Loucy (cell line): ENCODE measurements at regions not wholly inside any gene's neighbourhood (a gene's known extent, or its start where the extent isn't known, plus 50 kb on each side); places are given as distances from the start of the nearest gene placed in this dataset.

Experiments
- H2AFZ ChIP-seq: fragments of 200-600 bp; sonication (generic); 2 replicates; pipeline ENCODE4 v1.6.0; 2016; ENCODE audit warnings: antibody characterized with exemption, mild to moderate bottlenecking, low read length, moderate library complexity
- H3F3A ChIP-seq: fragments of 200-600 bp; 2 replicates; pipeline ENCODE4 v1.6.0; 2016; ENCODE audit warnings: antibody characterized with exemption, low read depth, mild to moderate bottlenecking
- H3K27me3 ChIP-seq: fragments of 200-600 bp; sonication (generic); 2 replicates; pipeline ENCODE4 v1.6.1; 2014; ENCODE audit warnings: low read length, mild to moderate bottlenecking; ENCODE audit not compliant: insufficient read depth, poor library complexity, severe bottlenecking
- H3K36me3 ChIP-seq: fragments of 200-600 bp; sonication (generic); 2 replicates; pipeline ENCODE4 v1.6.1; 2016; ENCODE audit warnings: low read length; ENCODE audit not compliant: insufficient read depth
- H3K4me1 ChIP-seq: fragments of 200-600 bp; sonication (generic); 2 replicates; pipeline ENCODE4 v1.5.1; 2014; ENCODE audit warnings: low read length, mild to moderate bottlenecking; ENCODE audit not compliant: insufficient read depth, poor library complexity, severe bottlenecking
- H3K4me2 ChIP-seq: fragments of 200-600 bp; sonication (generic); 2 replicates; pipeline ENCODE4 v1.6.0; 2014; ENCODE audit warnings: antibody characterized with exemption, low read length, low read depth, mild to moderate bottlenecking; ENCODE audit not compliant: poor library complexity, severe bottlenecking
- H3K4me3 ChIP-seq: fragments of 200-600 bp; sonication (generic); 2 replicates; pipeline ENCODE4 v1.5.1; 2014; ENCODE audit warnings: low read length, mild to moderate bottlenecking, mixed read lengths; ENCODE audit not compliant: poor library complexity, severe bottlenecking
- H3K79me2 ChIP-seq: fragments of 200-600 bp; sonication (generic); 2 replicates; pipeline ENCODE4 v1.6.1; 2014; ENCODE audit warnings: low read length; ENCODE audit not compliant: insufficient read depth
- H3K9ac ChIP-seq: fragments of 200-600 bp; sonication (generic); 2 replicates; pipeline ENCODE4 v1.6.0; 2014; ENCODE audit warnings: mild to moderate bottlenecking, low read depth, low read length, moderate library complexity; ENCODE audit not compliant: poor library complexity, severe bottlenecking
- H3K9me2 ChIP-seq: fragments of 200-600 bp; sonication (generic); replicated peaks from 2 replicates; pipeline ENCODE4 v1.6.1; 2016; ENCODE audit warnings: low read depth, low read length, mixed read lengths
- H3K9me3 ChIP-seq: fragments of 200-600 bp; sonication (generic); 2 replicates; pipeline ENCODE4 v1.6.1; 2014; ENCODE audit warnings: mild to moderate bottlenecking, antibody characterized with exemption, low read length, low read depth; ENCODE audit not compliant: insufficient read depth
- H4K20me1 ChIP-seq: fragments of 200-600 bp; sonication (generic); 2 replicates; pipeline ENCODE4 v1.6.0; 2014; ENCODE audit warnings: antibody characterized with exemption, low read length, mild to moderate bottlenecking; ENCODE audit not compliant: insufficient read depth, poor library complexity, severe bottlenecking
- EZH2phosphoT487 ChIP-seq: fragments of 200-600 bp; IDR thresholded peaks from 2 replicates; pipeline ENCODE4 v1.6.1; 2018; ENCODE audit warnings: antibody characterized with exemption, mild to moderate bottlenecking, moderate library complexity, borderline replicate concordance
- TF ChIP-seq, protein P1 (sequence below): fragments of 200-600 bp; sonication (generic); conservative IDR thresholded peaks from 2 replicates; pipeline ENCODE4 v1.5.1; 2014; ENCODE audit warnings: mild to moderate bottlenecking, antibody characterized with exemption, low read length

DNA sequence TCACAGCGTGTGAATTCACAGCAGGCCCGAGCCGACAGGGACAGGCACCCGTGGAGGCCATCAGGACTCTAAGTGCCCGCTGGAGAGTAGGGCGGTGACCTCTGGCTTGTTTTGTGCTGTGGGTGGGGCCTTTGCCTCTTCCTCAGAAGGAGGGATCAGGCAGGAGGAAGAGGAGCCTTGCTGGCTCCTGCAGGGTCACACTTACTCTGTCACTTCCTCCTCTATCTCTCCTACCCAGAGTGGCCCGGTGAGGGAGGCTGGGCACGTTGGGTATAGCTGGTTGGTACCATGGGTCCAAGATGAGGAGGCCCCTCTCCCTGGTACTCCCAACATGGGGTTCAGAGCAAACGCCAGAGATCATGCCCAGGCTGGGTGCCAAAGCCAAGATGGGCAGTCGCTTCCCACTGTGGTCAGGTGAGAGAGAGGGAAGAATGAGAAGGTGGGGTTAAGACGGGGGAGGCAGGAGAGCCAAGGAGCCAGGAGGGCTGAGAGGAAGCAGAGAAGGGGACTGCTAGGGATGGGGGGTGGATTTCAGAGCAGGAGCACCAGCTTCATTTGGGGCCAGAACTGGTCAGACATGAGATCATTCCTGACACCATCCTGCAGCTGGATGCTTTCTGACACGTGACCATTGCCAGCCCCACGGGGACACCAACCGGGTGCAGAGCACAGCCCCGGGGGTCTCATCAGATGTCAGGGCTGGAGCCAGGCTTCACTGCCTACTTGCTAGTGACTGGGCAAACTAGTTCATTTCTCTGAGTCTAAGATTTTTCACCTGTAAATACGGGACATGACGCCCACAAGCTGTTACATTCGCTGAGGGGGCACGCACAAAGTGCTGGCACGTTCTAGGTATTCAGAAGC is 54.8 kb upstream of the CACUL1 start:
- no peak overlapping the region for H3K4me2 ChIP-seq
- no peak overlapping the region for H2AFZ ChIP-seq
- no peaks in the 10 kb centered on the region for H3F3A ChIP-seq
- no peak overlapping the region for H3K9ac ChIP-seq
- no peak for TF ChIP-seq EZH2phosphoT487
- TF ChIP-seq, protein P1, sequence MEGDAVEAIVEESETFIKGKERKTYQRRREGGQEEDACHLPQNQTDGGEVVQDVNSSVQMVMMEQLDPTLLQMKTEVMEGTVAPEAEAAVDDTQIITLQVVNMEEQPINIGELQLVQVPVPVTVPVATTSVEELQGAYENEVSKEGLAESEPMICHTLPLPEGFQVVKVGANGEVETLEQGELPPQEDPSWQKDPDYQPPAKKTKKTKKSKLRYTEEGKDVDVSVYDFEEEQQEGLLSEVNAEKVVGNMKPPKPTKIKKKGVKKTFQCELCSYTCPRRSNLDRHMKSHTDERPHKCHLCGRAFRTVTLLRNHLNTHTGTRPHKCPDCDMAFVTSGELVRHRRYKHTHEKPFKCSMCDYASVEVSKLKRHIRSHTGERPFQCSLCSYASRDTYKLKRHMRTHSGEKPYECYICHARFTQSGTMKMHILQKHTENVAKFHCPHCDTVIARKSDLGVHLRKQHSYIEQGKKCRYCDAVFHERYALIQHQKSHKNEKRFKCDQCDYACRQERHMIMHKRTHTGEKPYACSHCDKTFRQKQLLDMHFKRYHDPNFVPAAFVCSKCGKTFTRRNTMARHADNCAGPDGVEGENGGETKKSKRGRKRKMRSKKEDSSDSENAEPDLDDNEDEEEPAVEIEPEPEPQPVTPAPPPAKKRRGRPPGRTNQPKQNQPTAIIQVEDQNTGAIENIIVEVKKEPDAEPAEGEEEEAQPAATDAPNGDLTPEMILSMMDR, result no peak
- H3K79me2 ChIP-seq, result no peaks in the 10 kb centered on the region
- no peak overlapping the region for H3K4me3 ChIP-seq
- no peaks in the 10 kb centered on the region for H3K4me1 ChIP-seq
- H3K36me3 ChIP-seq, result no peaks in the 10 kb centered on the region
- H3K27me3 ChIP-seq, result no peaks in the 10 kb centered on the region
- no peaks in the 10 kb centered on the region for H3K9me3 ChIP-seq
- H3K9me2 ChIP-seq, result no peaks in the 10 kb centered on the region
- H4K20me1 ChIP-seq, result no peaks in the 10 kb centered on the region

DNA sequence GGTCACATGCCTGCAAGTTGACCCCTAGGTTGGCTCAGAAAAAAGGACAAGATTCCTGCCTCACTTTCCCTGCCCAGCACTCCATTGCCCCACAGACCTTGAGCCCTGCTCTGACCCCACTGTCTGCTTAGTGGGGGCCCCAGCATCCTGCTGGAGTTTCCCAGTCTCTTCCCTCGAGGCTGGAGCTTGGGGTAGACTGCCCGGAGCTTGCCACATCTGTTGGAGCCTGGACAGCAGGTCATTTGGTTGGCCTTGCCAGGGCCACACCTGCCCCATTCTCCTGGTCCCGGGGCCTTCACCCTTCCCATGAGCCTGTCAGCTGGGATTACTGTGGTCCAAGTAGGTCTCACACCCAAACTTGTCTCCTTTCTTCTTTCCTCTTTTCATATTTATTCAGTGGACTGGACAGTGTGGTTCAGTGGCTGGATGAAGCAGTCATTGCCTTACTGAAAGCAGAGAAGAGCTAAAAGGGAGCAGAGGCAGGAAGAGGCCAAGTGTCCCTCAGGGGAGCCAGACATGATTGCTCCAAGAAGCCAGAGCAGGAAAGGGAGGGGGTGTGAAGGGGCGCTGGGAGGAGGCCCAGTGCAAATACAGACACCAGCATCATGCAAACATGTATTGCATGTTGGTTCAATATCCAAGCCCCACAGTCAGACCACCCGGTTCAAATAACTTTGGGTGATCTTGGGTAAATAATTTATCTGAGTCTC is 56.2 kb upstream of the CACUL1 start:
- Histone ChIP-seq H3K9ac (no peak overlapping the region), H3K4me2 (no peak overlapping the region)

DNA sequence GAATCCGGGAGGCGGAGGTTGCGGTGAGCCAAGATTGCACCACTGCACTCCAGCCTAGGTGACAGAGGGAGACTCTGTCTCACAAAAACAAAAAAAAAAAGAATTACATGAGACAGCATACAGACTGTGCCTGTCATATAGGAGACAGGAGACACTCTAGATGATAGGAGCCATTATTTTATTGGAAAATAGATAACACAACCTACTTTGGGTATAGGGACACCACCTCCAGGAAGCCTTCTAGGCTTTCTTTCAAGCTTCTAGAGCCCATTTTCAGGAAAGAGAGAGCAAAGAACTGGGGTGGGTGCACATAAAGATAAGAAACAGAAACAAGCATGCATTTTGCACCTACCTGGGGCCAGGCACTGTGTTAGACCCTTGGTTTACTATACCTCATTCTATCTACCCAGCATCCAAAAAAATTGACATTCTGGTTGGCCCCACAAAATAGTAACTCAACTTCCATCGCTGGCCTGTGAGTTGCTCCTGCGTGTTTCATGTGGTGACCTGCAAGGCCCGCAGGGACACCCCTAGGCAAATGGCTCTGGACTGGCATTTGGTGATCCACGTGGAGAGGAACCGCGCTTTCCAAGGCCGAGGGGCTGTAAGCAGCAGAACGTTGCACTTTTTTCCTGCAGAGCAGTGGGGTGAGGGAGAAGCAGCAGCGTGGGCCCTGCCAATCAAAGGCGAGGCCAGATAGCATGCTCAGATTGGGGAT is 57.1 kb upstream of the CACUL1 start:
- no peak overlapping the region for H3K4me2 ChIP-seq
- no peak overlapping the region for H2AFZ ChIP-seq
- no peaks in the 10 kb centered on the region for H3K79me2 ChIP-seq
- H3F3A ChIP-seq, result no peaks in the 10 kb centered on the region
- no peaks in the 10 kb centered on the region for H4K20me1 ChIP-seq
- no peak for TF ChIP-seq EZH2phosphoT487
- TF ChIP-seq, protein P1, result no peak
- no peaks in the 10 kb centered on the region for H3K4me1 ChIP-seq
- no peak overlapping the region for H3K9ac ChIP-seq
- no peaks in the 10 kb centered on the region for H3K9me2 ChIP-seq
- H3K4me3 ChIP-seq, result no peak overlapping the region
- no peaks in the 10 kb centered on the region for H3K36me3 ChIP-seq
- no peaks in the 10 kb centered on the region for H3K27me3 ChIP-seq
- no peaks in the 10 kb centered on the region for H3K9me3 ChIP-seq

More for the DNA sequence above, 56.2 kb upstream of the CACUL1 start:
- Histone ChIP-seq H3F3A (no peaks in the 10 kb centered on the region), H3K4me3 (no peak overlapping the region), H3K4me1 (no peaks in the 10 kb centered on the region), H3K36me3 (no peaks in the 10 kb centered on the region), H4K20me1 (no peaks in the 10 kb centered on the region), H3K79me2 (no peaks in the 10 kb centered on the region), H3K9me2 (no peaks in the 10 kb centered on the region), H3K27me3 (no peaks in the 10 kb centered on the region), H3K9me3 (no peaks in the 10 kb centered on the region), H2AFZ (no peak overlapping the region)
- TF ChIP-seq EZH2phosphoT487, result no peak
- TF ChIP-seq, protein P1, result no peak
